Neural cell (in vitro differentiated cells): ENCODE measurements at regions not wholly inside any gene's neighbourhood (a gene's known extent, or its start where the extent isn't known, plus 50 kb on each side); places are given as distances from the start of the nearest gene placed in this dataset.

Experiments
- H2AFZ ChIP-seq: fragments of 200-600, 300-800 bp; sonication (generic), shearing (Covaris generic); 2 replicates; pipeline ENCODE4 v1.6.0; 2014; ENCODE audit warnings: low read depth, mild to moderate bottlenecking, antibody characterized with exemption, low read length, moderate library complexity
- H3F3A ChIP-seq: fragments of 200-600 bp; shearing (Covaris generic); 2 replicates; pipeline ENCODE4 v1.6.1; 2016; ENCODE audit warnings: mild to moderate bottlenecking, moderate library complexity, mixed read lengths, antibody characterized with exemption, low read length; ENCODE audit not compliant: insufficient read depth, poor library complexity, severe bottlenecking
- H3K27ac ChIP-seq: fragments of 200-600, 300-800 bp; sonication (generic), shearing (Covaris generic); 2 replicates; pipeline ENCODE4 v1.5.1; 2014; ENCODE audit warnings: mild to moderate bottlenecking, low read length, moderate library complexity
- H3K27me3 ChIP-seq: fragments of 300-800, 200-600 bp; sonication (generic), shearing (Covaris generic); 2 replicates; pipeline ENCODE4 v1.6.0; 2014; ENCODE audit warnings: mild to moderate bottlenecking, low read depth, low read length, moderate library complexity; ENCODE audit not compliant: insufficient read depth
- H3K36me3 ChIP-seq: fragments of 300-800, 200-600 bp; sonication (generic), shearing (Covaris generic); 2 replicates; pipeline ENCODE4 v1.5.1; 2014; ENCODE audit warnings: mild to moderate bottlenecking, antibody characterized with exemption, low read length, moderate library complexity; ENCODE audit not compliant: insufficient read depth
- H3K4me2 ChIP-seq: fragments of 300-800, 200-600 bp; sonication (generic), shearing (Covaris generic); 2 replicates; pipeline ENCODE4 v1.6.0; 2014; ENCODE audit warnings: mild to moderate bottlenecking, low read length
- H3K4me3 ChIP-seq: fragments of 300-800, 200-600 bp; sonication (generic), shearing (Covaris generic); 2 replicates; pipeline ENCODE4 v1.5.1; 2014; ENCODE audit warnings: mild to moderate bottlenecking, low read length, moderate library complexity
- H3K79me2 ChIP-seq: fragments of 200-600 bp; shearing (Covaris generic); replicated peaks from 2 replicates; pipeline ENCODE4 v1.6.0; 2014; ENCODE audit warnings: mild to moderate bottlenecking, low read length, moderate library complexity; ENCODE audit not compliant: insufficient read depth
- H3K9ac ChIP-seq: fragments of 300-800, 200-600 bp; sonication (generic), shearing (Covaris generic); 2 replicates; pipeline ENCODE4 v1.6.1; 2016; ENCODE audit warnings: mild to moderate bottlenecking, low read length, mixed read lengths
- H3K9me2 ChIP-seq: fragments of 200-600 bp; shearing (Covaris generic); 2 replicates; pipeline ENCODE4 v1.6.1; 2016; ENCODE audit warnings: mild to moderate bottlenecking, low read length, mixed read lengths; ENCODE audit not compliant: insufficient read depth
- H3K9me3 ChIP-seq: fragments of 200-600, 300-800 bp; sonication (generic), shearing (Covaris generic); 2 replicates; pipeline ENCODE4 v1.6.1; 2016; ENCODE audit warnings: mild to moderate bottlenecking, mixed run types, low read length, moderate library complexity, mixed read lengths
- H4K20me1 ChIP-seq: fragments of 200-600 bp; shearing (Covaris generic); 2 replicates; pipeline ENCODE4 v1.6.1; 2016; ENCODE audit warnings: mild to moderate bottlenecking, mixed run types; ENCODE audit not compliant: insufficient read depth
- CTCF ChIP-seq: fragments of 450-650 bp; IDR thresholded peaks from 2 replicates; pipeline ENCODE4 v1.5.1; 2014; ENCODE audit warnings: antibody characterized with exemption, mild to moderate bottlenecking, moderate library complexity; ENCODE audit not compliant: poor library complexity, severe bottlenecking
- EP300 ChIP-seq: fragments of 450-650 bp; conservative IDR thresholded peaks from 2 replicates; pipeline ENCODE4 v1.6.1; 2014; ENCODE audit warnings: antibody characterized with exemption, mild to moderate bottlenecking, moderate library complexity; ENCODE audit not compliant: poor library complexity, severe bottlenecking
- EZH2 ChIP-seq: fragments of 200-600, 300-800 bp; shearing (Covaris generic), sonication (generic); IDR thresholded peaks from 2 replicates; pipeline ENCODE4 v1.6.1; 2014; ENCODE audit warnings: antibody characterized with exemption, low read length, borderline replicate concordance, mild to moderate bottlenecking; ENCODE audit not compliant: insufficient read depth, poor library complexity, severe bottlenecking
- MXI1 ChIP-seq: fragments of 450-650 bp; conservative IDR thresholded peaks from 2 replicates; pipeline ENCODE4 v1.6.1; 2014; ENCODE audit warnings: antibody characterized with exemption, mild to moderate bottlenecking; ENCODE audit not compliant: poor library complexity, severe bottlenecking
- POLR2AphosphoS5 ChIP-seq: IDR thresholded peaks from 2 replicates; pipeline ENCODE4 v1.6.1; 2012
- RAD21 ChIP-seq: fragments of 450-650 bp; conservative IDR thresholded peaks from 2 replicates; pipeline ENCODE4 v1.6.1; 2014; ENCODE audit warnings: antibody characterized with exemption, mild to moderate bottlenecking, moderate library complexity
- REST ChIP-seq: IDR thresholded peaks from 2 replicates; pipeline ENCODE4 v1.6.1; 2012; ENCODE audit warnings: borderline replicate concordance
- SMC3 ChIP-seq: fragments of 450-650 bp; conservative IDR thresholded peaks from 2 replicates; pipeline ENCODE4 v1.6.1; 2014; ENCODE audit warnings: antibody characterized with exemption, mild to moderate bottlenecking, moderate library complexity; ENCODE audit not compliant: poor library complexity
- TAF1 ChIP-seq: IDR thresholded peaks from 2 replicates; pipeline ENCODE4 v1.6.1; 2012; ENCODE audit warnings: low read depth

GRCh38 chr16:79920685-79921084 is 320.1 kb upstream of the MAF start:
- no peak overlapping the region for H3K9ac ChIP-seq
- no peaks in the 10 kb centered on the region for H3K27me3 ChIP-seq
- no peaks in the 10 kb centered on the region for H3K36me3 ChIP-seq
- H4K20me1 ChIP-seq = no peaks in the 10 kb centered on the region
- H3K9me2 ChIP-seq = no peaks in the 10 kb centered on the region
- no peak overlapping the region for H3K27ac ChIP-seq
- H3K4me3 ChIP-seq = no peak overlapping the region
- H3K9me3 ChIP-seq = no peaks in the 10 kb centered on the region
- TF ChIP-seq SMC3 = no peak
- TF ChIP-seq POLR2AphosphoS5 = no peak
- TF ChIP-seq CTCF = no peak
- TF ChIP-seq EP300 = no peak
- no peak for TF ChIP-seq RAD21
- no peak for TF ChIP-seq EZH2
- no peak for TF ChIP-seq MXI1
- TF ChIP-seq REST = no peak
- TF ChIP-seq TAF1 = no peak
- H2AFZ ChIP-seq = no peak overlapping the region
- H3K79me2 ChIP-seq = no peaks in the 10 kb centered on the region
- H3K4me2 ChIP-seq = no peak overlapping the region
- H3F3A ChIP-seq = no peaks in the 10 kb centered on the region

GRCh38 chr16:79918916-79919315 is 318.4 kb upstream of the MAF start:
- Histone ChIP-seq H3K9me3 (no peaks in the 10 kb centered on the region), H3K9me2 (no peaks in the 10 kb centered on the region), H3K4me3 (no peak overlapping the region), H3K9ac (no peak overlapping the region), H3K4me2 (no peak overlapping the region), H3F3A (no peaks in the 10 kb centered on the region), H4K20me1 (no peaks in the 10 kb centered on the region), H3K36me3 (no peaks in the 10 kb centered on the region), H3K79me2 (no peaks in the 10 kb centered on the region), H3K27ac (no peak overlapping the region), H2AFZ (no peak overlapping the region), H3K27me3 (no peaks in the 10 kb centered on the region)
- no peak for TF ChIP-seq TAF1

- Histone ChIP-seq H3K4me3 (no peak overlapping the region), H2AFZ (no peak overlapping the region), H3K36me3 (no peaks in the 10 kb centered on the region), H3K79me2 (no peaks in the 10 kb centered on the region), H3K9me3 (no peaks in the 10 kb centered on the region), H3K9me2 (no peaks in the 10 kb centered on the region), H3K4me2 (no peak overlapping the region), H3K9ac (no peak overlapping the region), H3F3A (no peaks in the 10 kb centered on the region), H3K27me3 (no peaks in the 10 kb centered on the region), H4K20me1 (no peaks in the 10 kb centered on the region), H3K27ac (no peak overlapping the region)
- TF ChIP-seq CTCF = no peak
Measured at GRCh38 chr16:79915761-79916160, 315.2 kb upstream of the MAF start.
